ENCODE measurements at regions not wholly inside any gene's neighbourhood (a gene's known extent, or its start where the extent isn't known, plus 50 kb on each side); places are given as distances from the start of the nearest gene placed in this dataset.

DNA sequence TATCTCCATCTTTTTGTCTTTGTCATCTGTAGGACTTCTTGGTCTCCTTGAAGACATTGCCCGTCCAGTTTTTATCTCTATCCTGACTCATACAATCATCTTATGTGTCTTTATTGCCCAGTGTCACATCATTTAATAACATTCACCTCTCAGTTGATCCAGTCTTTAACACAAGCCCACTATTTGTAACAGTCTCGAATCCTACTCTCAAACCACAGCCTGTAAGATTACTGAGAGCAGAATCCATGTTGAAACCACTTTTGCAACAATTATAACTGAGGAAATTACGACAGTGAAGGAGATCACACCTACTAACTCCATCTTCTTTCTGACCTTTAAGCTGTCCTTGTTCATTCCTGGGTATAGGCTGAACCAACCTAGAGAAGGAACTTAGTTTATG is 1206.0 kb upstream of the ZEB2 start:
- H3K4me1 Mint-ChIP-seq = no peaks in the 10 kb centered on the region
- TF ChIP-seq, protein P1, sequence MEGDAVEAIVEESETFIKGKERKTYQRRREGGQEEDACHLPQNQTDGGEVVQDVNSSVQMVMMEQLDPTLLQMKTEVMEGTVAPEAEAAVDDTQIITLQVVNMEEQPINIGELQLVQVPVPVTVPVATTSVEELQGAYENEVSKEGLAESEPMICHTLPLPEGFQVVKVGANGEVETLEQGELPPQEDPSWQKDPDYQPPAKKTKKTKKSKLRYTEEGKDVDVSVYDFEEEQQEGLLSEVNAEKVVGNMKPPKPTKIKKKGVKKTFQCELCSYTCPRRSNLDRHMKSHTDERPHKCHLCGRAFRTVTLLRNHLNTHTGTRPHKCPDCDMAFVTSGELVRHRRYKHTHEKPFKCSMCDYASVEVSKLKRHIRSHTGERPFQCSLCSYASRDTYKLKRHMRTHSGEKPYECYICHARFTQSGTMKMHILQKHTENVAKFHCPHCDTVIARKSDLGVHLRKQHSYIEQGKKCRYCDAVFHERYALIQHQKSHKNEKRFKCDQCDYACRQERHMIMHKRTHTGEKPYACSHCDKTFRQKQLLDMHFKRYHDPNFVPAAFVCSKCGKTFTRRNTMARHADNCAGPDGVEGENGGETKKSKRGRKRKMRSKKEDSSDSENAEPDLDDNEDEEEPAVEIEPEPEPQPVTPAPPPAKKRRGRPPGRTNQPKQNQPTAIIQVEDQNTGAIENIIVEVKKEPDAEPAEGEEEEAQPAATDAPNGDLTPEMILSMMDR (IDR thresholded peaks at IDR 0.05; ENCODE audit: unreplicated experiment in 3 of 3) = no peak
- H3K27me3 Mint-ChIP-seq (ENCODE audit: low read depth) = no peaks in the 10 kb centered on the region
- H3K4me3 Mint-ChIP-seq = no peak overlapping the region
- H3K27ac Mint-ChIP-seq = no peak overlapping the region
- no peaks in the 10 kb centered on the region for H3K36me3 Mint-ChIP-seq (ENCODE audit: low read depth)
- H3K9me3 Mint-ChIP-seq = no peaks in the 10 kb centered on the region

DNA sequence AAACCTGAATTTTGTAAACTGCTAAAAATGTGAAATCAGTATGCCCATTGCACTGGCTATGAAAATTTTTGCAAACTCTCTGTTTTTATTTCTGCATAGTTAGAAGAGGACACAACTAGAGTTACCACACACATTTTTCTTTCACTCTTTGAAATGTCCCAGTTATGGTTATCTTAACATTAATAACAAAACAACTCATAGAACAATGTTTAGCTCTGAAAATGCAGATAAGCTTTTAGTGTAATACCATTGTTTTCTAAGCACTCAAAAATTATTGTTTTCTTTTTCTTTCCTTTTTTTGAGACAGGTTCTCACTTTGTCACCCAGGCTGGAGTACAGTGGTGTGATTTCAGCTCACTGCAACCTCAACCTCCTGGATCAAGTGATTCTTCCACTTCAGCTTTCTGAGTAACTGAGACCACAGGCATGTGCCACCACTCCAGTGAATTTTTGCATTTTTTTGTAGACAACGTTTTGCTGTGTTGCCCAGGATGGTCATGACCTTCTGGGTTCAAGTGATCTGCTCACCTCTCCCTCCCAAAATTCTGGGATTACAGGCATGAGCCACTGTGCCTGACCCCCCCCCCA is 1204.5 kb upstream of the ZEB2 start:
- Mint-ChIP-seq H3K27me3 (ENCODE audit: low read depth) (no peaks in the 10 kb centered on the region), H3K36me3 (ENCODE audit: low read depth) (no peaks in the 10 kb centered on the region), H3K4me3 (no peak overlapping the region), H3K27ac (no peak overlapping the region), H3K4me1 (no peaks in the 10 kb centered on the region), H3K9me3 (no peaks in the 10 kb centered on the region)
- TF ChIP-seq, protein P1 (IDR thresholded peaks at IDR 0.05; ENCODE audit: unreplicated experiment in 3 of 3) = no peak

- Mint-ChIP-seq H3K9me3 (no peaks in the 10 kb centered on the region), H3K4me1 (no peaks in the 10 kb centered on the region), H3K27me3 (ENCODE audit: low read depth) (no peaks in the 10 kb centered on the region), H3K4me3 (no peak overlapping the region), H3K27ac (no peak overlapping the region), H3K36me3 (ENCODE audit: low read depth) (no peaks in the 10 kb centered on the region)
- TF ChIP-seq, protein P1 (IDR thresholded peaks at IDR 0.05; ENCODE audit: unreplicated experiment in 3 of 3) = no peak
Observed at GRCh38 chr2:145723872-145724271, 1204.0 kb upstream of the ZEB2 start.

DNA sequence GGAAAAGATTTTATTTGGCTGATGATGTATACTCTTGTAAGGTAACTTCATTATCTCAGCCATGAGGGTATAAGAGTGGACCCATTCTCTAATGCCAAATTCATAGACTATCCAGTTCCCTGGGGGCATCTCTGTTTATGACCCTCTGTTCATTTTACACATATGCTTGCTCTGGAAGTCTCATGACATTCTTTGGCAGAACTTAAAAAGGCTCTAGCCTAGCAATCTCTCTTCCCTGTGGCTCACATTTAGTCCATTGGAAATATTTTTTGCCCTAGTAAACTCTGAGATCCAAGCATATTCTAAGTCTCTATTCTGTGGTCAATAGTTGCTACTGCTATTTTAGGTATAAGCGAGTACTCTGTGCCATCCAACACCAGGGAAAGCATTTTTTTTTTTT is 1201.8 kb upstream of the ZEB2 start:
- H3K4me1 Mint-ChIP-seq = no peaks in the 10 kb centered on the region
- no peaks in the 10 kb centered on the region for H3K27me3 Mint-ChIP-seq (ENCODE audit: low read depth)
- H3K4me3 Mint-ChIP-seq = no peak overlapping the region
- H3K27ac Mint-ChIP-seq = no peak overlapping the region
- TF ChIP-seq, protein P1 (IDR thresholded peaks at IDR 0.05; ENCODE audit: unreplicated experiment in 3 of 3) = no peak
- no peaks in the 10 kb centered on the region for H3K36me3 Mint-ChIP-seq (ENCODE audit: low read depth)
- no peaks in the 10 kb centered on the region for H3K9me3 Mint-ChIP-seq

- Mint-ChIP-seq H3K36me3 (ENCODE audit: low read depth) (no peaks in the 10 kb centered on the region), H3K9me3 (peaks cover 5% of the 10 kb centered on the region), H3K27ac (no peak overlapping the region), H3K4me1 (no peaks in the 10 kb centered on the region), H3K4me3 (no peak overlapping the region), H3K27me3 (ENCODE audit: low read depth) (peaks cover 5% of the 10 kb centered on the region)
- TF ChIP-seq, protein P1 (IDR thresholded peaks at IDR 0.05; ENCODE audit: unreplicated experiment in 3 of 3) = no peak
Observed at GRCh38 chr2:145715601-145716000, 1195.7 kb upstream of the ZEB2 start.

DNA sequence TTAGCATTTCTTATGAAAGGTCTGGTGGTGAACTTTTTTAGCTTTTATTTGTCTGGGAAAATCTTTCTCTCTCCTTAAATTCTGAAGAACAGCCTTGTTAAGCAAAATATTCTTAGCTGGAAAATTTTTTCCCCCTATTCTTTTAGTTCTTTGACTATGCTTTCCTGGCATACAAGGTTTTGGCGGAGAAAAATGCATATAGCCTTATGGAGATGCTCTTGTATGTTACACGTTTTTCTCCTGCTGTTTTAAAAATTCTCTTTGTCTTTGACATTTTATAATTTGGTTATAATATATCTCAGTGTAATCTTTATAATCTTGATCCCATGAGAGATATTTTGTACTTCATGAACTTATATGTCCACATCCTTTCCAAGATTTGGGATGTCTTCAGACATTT is 1190.4 kb upstream of the ZEB2 start:
- TF ChIP-seq, protein P1 (IDR thresholded peaks at IDR 0.05; ENCODE audit: unreplicated experiment in 3 of 3) = no peak
- Mint-ChIP-seq H3K27me3 (ENCODE audit: low read depth) (peaks cover 5% of the 10 kb centered on the region), H3K4me3 (no peak overlapping the region), H3K4me1 (no peaks in the 10 kb centered on the region), H3K27ac (no peak overlapping the region), H3K9me3 (peaks cover 34% of the 10 kb centered on the region), H3K36me3 (ENCODE audit: low read depth) (no peaks in the 10 kb centered on the region)
